B cell (primary cell): ENCODE measurements at regions not wholly inside any gene's neighbourhood (a gene's known extent, or its start where the extent isn't known, plus 50 kb on each side); places are given as distances from the start of the nearest gene placed in this dataset.

Experiments
- ATAC-seq: fragments of 200-7000 bp; cut with Tn5 transposase; one replicate; pipeline ENCODE4 v1.10.0; 2021; ENCODE audit warnings: low read depth, mild to moderate bottlenecking, moderate number of reproducible peaks, moderate library complexity
- CTCF ChIA-PET: fragments of 350-600 bp; sonication (Branson Sonifier 250); formaldehyde crosslinking; loops from one replicate; lab custom pipeline; 2021; ENCODE audit warnings: antibody characterized with exemption, inconsistent platforms; lab: Charles Lee
- POLR2A ChIA-PET: fragments of 350-600 bp; sonication (Branson Sonifier 250); formaldehyde crosslinking; loops from one replicate; lab custom pipeline; 2021; ENCODE audit warnings: antibody characterized with exemption; lab: Charles Lee
- DNase-seq: peaks from one replicate; pipeline ENCODE4 v3.0.0; 2013
- H2AFZ ChIP-seq: 2 replicates; pipeline ENCODE4 v1.6.1; 2012; ENCODE audit warnings: mild to moderate bottlenecking, low read depth, low read length; ENCODE audit not compliant: insufficient read depth, poor library complexity, severe bottlenecking
- H3K27ac ChIP-seq, 2 donors: 1 replicate in 1 of 2; 2 replicates in 1 of 2; pipeline ENCODE4 v1.5.1; 2012 to 2013; ENCODE audit warnings: low read length in 2 of 2, mild to moderate bottlenecking in 2 of 2, moderate library complexity in 1 of 2
- H3K27me3 ChIP-seq, 4 experiments: fragments of 200-600 bp in 1 of 4; sonication (generic) in 1 of 4; replicated peaks in 1 of 4; 1 replicate in 2 of 4; 2 replicates in 2 of 4; pipeline versions ENCODE4 v1.6.1 to v1.7.0; 2013 to 2016; ENCODE audit warnings: low read length in 3 of 4, mild to moderate bottlenecking in 2 of 4, mixed read lengths in 1 of 4, moderate library complexity in 1 of 4; ENCODE audit not compliant: insufficient read depth in 4 of 4, control insufficient read depth in 3 of 4; ENCODE audit errors: control extremely low read depth in 1 of 4
- H3K36me3 ChIP-seq, 2 experiments: replicated peaks in 1 of 2; 1 replicate in 1 of 2; 2 replicates in 1 of 2; pipeline versions ENCODE4 v1.6.1 to v1.7.1; 2013; ENCODE audit warnings: low read length in 1 of 2; ENCODE audit not compliant: insufficient read depth in 2 of 2, control insufficient read depth in 1 of 2; ENCODE audit errors: control extremely low read depth in 1 of 2, extremely low read depth in 1 of 2
- H3K4me1 ChIP-seq, 2 donors: fragments of 200-600 bp in 1 of 2; sonication (generic) in 1 of 2; 1 replicate in 1 of 2; 2 replicates in 1 of 2; pipeline versions ENCODE4 v1.5.1 to v1.6.1; 2013 to 2017; ENCODE audit warnings: low read length in 2 of 2; ENCODE audit not compliant: control insufficient read depth in 2 of 2, insufficient read depth in 2 of 2
- H3K4me2 ChIP-seq: replicated peaks from 2 replicates; pipeline ENCODE3; 2012; ENCODE audit warnings: mild to moderate bottlenecking, low read depth, low read length; ENCODE audit not compliant: poor library complexity, severe bottlenecking
- H3K4me3 ChIP-seq, 5 experiments: fragments of 200-600 bp in 1 of 5; sonication (generic) in 1 of 5; 1 replicate in 3 of 5; 2 replicates in 2 of 5; pipeline versions ENCODE4 v1.5.1 to v1.7.0; 2011 to 2016; ENCODE audit warnings: low read length in 4 of 5, mild to moderate bottlenecking in 4 of 5, low read depth in 2 of 5, control low read depth in 1 of 5, moderate library complexity in 1 of 5; ENCODE audit not compliant: insufficient read depth in 1 of 5; ENCODE audit errors: control extremely low read depth in 1 of 5, extremely low read depth in 1 of 5
- H3K79me2 ChIP-seq: fragments of 200-600 bp; sonication (generic); one replicate; pipeline ENCODE4 v1.6.0; 2016; ENCODE audit warnings: low read length; ENCODE audit not compliant: control insufficient read depth, insufficient read depth
- H3K9ac ChIP-seq: fragments of 200-600 bp; sonication (generic); 2 replicates; pipeline ENCODE4 v1.6.1; 2017; ENCODE audit warnings: mild to moderate bottlenecking, low read length, moderate library complexity
- H3K9me3 ChIP-seq, 3 donors: one replicate each; pipeline versions ENCODE4 v1.6.1 to v1.7.1; 2013; ENCODE audit warnings: low read length in 2 of 3; ENCODE audit not compliant: control insufficient read depth in 2 of 3, insufficient read depth in 1 of 3; ENCODE audit errors: control extremely low read depth in 1 of 3
- H4K20me1 ChIP-seq: 2 replicates; pipeline ENCODE4 v1.6.0; 2012; ENCODE audit warnings: mild to moderate bottlenecking, low read length; ENCODE audit not compliant: insufficient read depth, control insufficient read depth, poor library complexity, severe bottlenecking
- H3K27ac Mint-ChIP-seq: one replicate; pipeline ENCODE4 v1.8.0; 2021; ENCODE audit warnings: mixed read lengths
- H3K27me3 Mint-ChIP-seq: one replicate; pipeline ENCODE4 v1.8.0; 2021; ENCODE audit warnings: mixed read lengths
- H3K4me1 Mint-ChIP-seq: one replicate; pipeline ENCODE4 v1.8.0; 2021; ENCODE audit warnings: mixed read lengths
- H3K4me3 Mint-ChIP-seq: one replicate; pipeline ENCODE4 v1.8.0; 2021; ENCODE audit warnings: mixed read lengths
- H3K9me3 Mint-ChIP-seq: one replicate; pipeline ENCODE4 v1.8.0; 2022; ENCODE audit warnings: mixed read lengths; ENCODE audit not compliant: insufficient read depth
- CTCF ChIP-seq: fragments of 200-600 bp; IDR thresholded peaks from one replicate; pipeline ENCODE4 v1.8.0; 2022; ENCODE audit warnings: antibody characterized with exemption, mild to moderate bottlenecking
- EZH2 ChIP-seq: IDR thresholded peaks from 2 replicates; pipeline ENCODE4 v1.6.1; 2012; ENCODE audit warnings: borderline replicate concordance, low read depth, mild to moderate bottlenecking, moderate library complexity, low read length; ENCODE audit not compliant: insufficient read depth, poor library complexity, severe bottlenecking
- WGBS: methylation state at CpG from one replicate; pipeline ENCODE4 v1.1.5; 2013; ENCODE audit warnings: missing lambda C conversion rate; ENCODE audit not compliant: insufficient coverage; 5-methylcytosine and 5-hydroxymethylcytosine counted together
- intact Hi-C: fragments of 100-400 bp; cut with micrococcal nuclease; formaldehyde crosslinking; loops from one replicate; pipeline ENCODE4 v1.10.0; 2022

- no peaks in the 10 kb centered on the region for H3K4me1 ChIP-seq
- Mint-ChIP-seq H3K27me3 (peaks cover 13% of the 10 kb centered on the region), H3K4me3 (no peak overlapping the region), H3K4me1 (no peaks in the 10 kb centered on the region), H3K9me3 (peaks cover 13% of the 10 kb centered on the region), H3K27ac (no peak overlapping the region)
- no peak overlapping the region for H3K4me2 ChIP-seq
- TF ChIP-seq CTCF, result no peak
- DNase-seq (no peak), ATAC-seq (no peak)
- intact Hi-C loops, result no loop called here
- WGBS, result 100% methylated on average over 2 of the region's 5 CpGs
- no peaks in the 10 kb centered on the region for H3K79me2 ChIP-seq
- no peak overlapping the region for H3K27ac ChIP-seq
- peaks cover 0 to 10% (median 4%) of the 10 kb centered on the region in 3 donors for H3K9me3 ChIP-seq
- H3K36me3 ChIP-seq, result no peaks in the 10 kb centered on the region
- ChIA-PET POLR2A (no interaction called here), CTCF (no interaction called here)
- no peaks in the 10 kb centered on the region for H4K20me1 ChIP-seq
- no peak overlapping the region for H3K4me3 ChIP-seq
- H3K9ac ChIP-seq, result no peak overlapping the region
- H2AFZ ChIP-seq, result no peak overlapping the region
- H3K27me3 ChIP-seq, result no peaks in the 10 kb centered on the region
These were observed 569.7 kb upstream of the MDFIC2 start for GRCh38 chr3:70882104-70882503.

GRCh38 chr3:70880421-70880820, 568.0 kb upstream of the MDFIC2 start:
- H4K20me1 ChIP-seq, result no peaks in the 10 kb centered on the region
- ChIA-PET CTCF (no interaction called here), POLR2A (no interaction called here)
- peaks cover 0 to 10% (median 4%) of the 10 kb centered on the region in 3 donors for H3K9me3 ChIP-seq
- no peaks in the 10 kb centered on the region for H3K79me2 ChIP-seq
- peaks cover 13% of the 10 kb centered on the region for H3K9me3 Mint-ChIP-seq
- no peak overlapping the region for H3K4me3 Mint-ChIP-seq
- H3K4me2 ChIP-seq, result no peak overlapping the region
- TF ChIP-seq EZH2 (no peak), CTCF (no peak)
- H3K4me3 ChIP-seq, result no peak overlapping the region
- H2AFZ ChIP-seq, result no peak overlapping the region
- intact Hi-C loops, result no loop called here
- WGBS, result no CpG with 5 or more reads among the region's 2 CpGs
- no peak overlapping the region for H3K27ac Mint-ChIP-seq
- DNase-seq (no peak), ATAC-seq (no peak)
- no peaks in the 10 kb centered on the region for H3K4me1 ChIP-seq
- H3K36me3 ChIP-seq, result no peaks in the 10 kb centered on the region
- peaks cover 13% of the 10 kb centered on the region for H3K27me3 Mint-ChIP-seq
- H3K27me3 ChIP-seq, result no peaks in the 10 kb centered on the region
- no peak overlapping the region for H3K9ac ChIP-seq
- H3K4me1 Mint-ChIP-seq, result no peaks in the 10 kb centered on the region
- no peak overlapping the region for H3K27ac ChIP-seq
